ENCODE measurements at regions not wholly inside any gene's neighbourhood (a gene's known extent, or its start where the extent isn't known, plus 50 kb on each side); places are given as distances from the start of the nearest gene placed in this dataset.
A peak's percentile ranks its signal among the peaks of the same experiment; 100 is the strongest.

DNA sequence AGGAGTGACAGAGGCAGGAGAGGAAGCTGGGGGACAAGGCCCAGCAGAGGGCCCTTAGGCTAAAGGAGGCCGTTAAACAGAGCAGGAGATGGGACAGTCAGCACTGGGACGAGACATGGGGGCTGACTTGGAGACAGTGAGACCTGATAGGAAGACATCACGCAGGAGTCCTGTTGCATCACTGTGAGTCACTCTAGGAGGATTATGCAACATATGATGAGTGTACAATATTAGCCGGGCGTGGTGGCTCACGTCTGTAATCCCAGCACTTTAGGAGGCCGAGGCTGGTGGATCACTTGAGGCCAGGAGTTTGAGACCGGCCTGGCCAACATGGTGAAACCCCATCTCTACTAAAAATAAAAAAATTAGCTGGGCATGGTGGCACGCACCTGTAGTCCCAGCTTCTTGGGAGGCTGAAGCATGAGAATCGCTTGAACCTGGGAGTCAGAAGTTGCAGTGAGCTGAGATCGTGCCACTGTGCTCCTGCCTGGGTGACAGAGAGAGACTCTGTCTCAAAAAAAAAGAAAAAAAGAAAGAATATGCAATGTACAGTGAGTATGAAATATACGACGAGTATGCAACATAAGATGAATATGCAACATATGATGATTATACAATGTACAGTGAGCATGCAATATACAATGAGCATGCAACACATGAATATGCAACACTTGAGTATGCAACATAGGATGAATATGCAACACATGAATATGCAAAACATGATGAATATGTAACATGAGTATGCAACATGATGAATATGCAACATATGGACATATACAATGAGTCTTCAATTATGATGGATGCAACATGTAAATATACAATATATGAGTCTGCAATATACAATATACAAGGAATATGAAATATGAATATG lies 83.3 kb upstream of the ID2 start:
- in situ Hi-C loops (cut with MboI): no loop called here
- no peaks in the 10 kb centered on the region for H3K36me3 ChIP-seq (ENCODE audit: control insufficient read depth, insufficient read depth, low read length)
- peak overlapping the region; percentile 60; the same call in 2 of the 3 replicates for H3K27ac ChIP-seq (ENCODE audit: extremely low read depth, low read depth, low read length)
- ChIA-PET POLR2A (interaction anchor here (0.6 to 1.6 kb wide), 2 partner anchors 66 to 83 kb away, joined by 5 to 8 read pairs; partner anchors contain the start of gene ID2), CTCF (ENCODE audit: low intra/inter-chr PET ratio) (no interaction called here)
- WGBS (ENCODE audit: insufficient coverage, low coverage, missing lambda C conversion rate): 33% methylated on average over 13 of the region's 13 CpGs
- peak; percentile 72 to 81 (median 77) for DNase-seq (ENCODE audit: extremely low read depth in 1 of 4, low spot score in 3 of 4)
- H2AFZ ChIP-seq (ENCODE audit: low read depth, low read length): peak overlapping the region; percentile 32
- intact Hi-C loops (cut with micrococcal nuclease): no loop called here
- no peaks in the 10 kb centered on the region for H4K20me1 ChIP-seq (replicated peaks; ENCODE audit: control insufficient read depth, insufficient read depth, low read length)
- no peak overlapping the region for H3K4me3 ChIP-seq
- H3K4me1 ChIP-seq (replicated peaks in 1 of 2; ENCODE audit: control insufficient read depth in 2 of 2, insufficient read depth in 2 of 2, low read length in 2 of 2): peaks cover 8 to 13% of the 10 kb centered on the region in 2 experiments; a peak in 4 of 5 replicates
- no peaks in the 10 kb centered on the region for H3K79me2 ChIP-seq (ENCODE audit: control insufficient read depth, insufficient read depth, low read length)
- BruUV-seq (replicated peaks): no TSS peak
- H3K27me3 ChIP-seq (ENCODE audit: control insufficient read depth in 2 of 2, insufficient read depth in 2 of 2, low read length in 2 of 2): peaks cover 4 to 23% of the 10 kb centered on the region in 2 experiments; a peak in 3 of 5 replicates
- no peaks in the 10 kb centered on the region for H3K9me1 ChIP-seq (ENCODE audit: control insufficient read depth, insufficient read depth, low read length)
- peak; percentile 94 for ATAC-seq
- FAIRE-seq: peak; percentile 92
- peak overlapping the region; percentile 5 to 66; a peak in 2 of 4 replicates for H3K9ac ChIP-seq (ENCODE audit: insufficient read depth in 1 of 2, low read depth in 2 of 2, low read length in 2 of 2)
- peak overlapping the region; percentile 53; the same call in 1 of the 2 replicates for H3K4me2 ChIP-seq (ENCODE audit: insufficient read depth, low read length)
- H3K9me3 ChIP-seq (replicated peaks; ENCODE audit: control insufficient read depth, insufficient read depth, low read depth, low read length): no peaks in the 10 kb centered on the region
- TF ChIP-seq ZEB2 (IDR thresholded peaks at IDR 0.05) (peak; percentile 85), SMARCC2 (IDR thresholded peaks at IDR 0.05; ENCODE audit: low read depth) (peak; percentile 88), POLR2H (tag; IDR thresholded peaks at IDR 0.05; ENCODE audit: low read depth) (no peak), KLF13 (tag; IDR thresholded peaks at IDR 0.05; ENCODE audit: borderline replicate concordance, low read depth) (no peak), SMAD4 (CRISPR knock-in tag; conservative IDR thresholded peaks at IDR 0.05) (peak; percentile 96), FOS (IDR thresholded peaks at IDR 0.05; ENCODE audit: extremely low read depth, insufficient read length) (peak; percentile 73), TRIM24 (IDR thresholded peaks at IDR 0.05) (peak; percentile 97 to 98), BACH1 (tag; IDR thresholded peaks at IDR 0.05) (0 out of 2 replicates have a peak, but pooled peaks have one; percentile 17), NFE2 (IDR thresholded peaks at IDR 0.05; ENCODE audit: low read depth) (peak; percentile 95), LEF1 (IDR thresholded peaks at IDR 0.05) (peak; percentile 64; the same call in 1 of the 2 replicates)
- TF ChIP-seq, protein P1, sequence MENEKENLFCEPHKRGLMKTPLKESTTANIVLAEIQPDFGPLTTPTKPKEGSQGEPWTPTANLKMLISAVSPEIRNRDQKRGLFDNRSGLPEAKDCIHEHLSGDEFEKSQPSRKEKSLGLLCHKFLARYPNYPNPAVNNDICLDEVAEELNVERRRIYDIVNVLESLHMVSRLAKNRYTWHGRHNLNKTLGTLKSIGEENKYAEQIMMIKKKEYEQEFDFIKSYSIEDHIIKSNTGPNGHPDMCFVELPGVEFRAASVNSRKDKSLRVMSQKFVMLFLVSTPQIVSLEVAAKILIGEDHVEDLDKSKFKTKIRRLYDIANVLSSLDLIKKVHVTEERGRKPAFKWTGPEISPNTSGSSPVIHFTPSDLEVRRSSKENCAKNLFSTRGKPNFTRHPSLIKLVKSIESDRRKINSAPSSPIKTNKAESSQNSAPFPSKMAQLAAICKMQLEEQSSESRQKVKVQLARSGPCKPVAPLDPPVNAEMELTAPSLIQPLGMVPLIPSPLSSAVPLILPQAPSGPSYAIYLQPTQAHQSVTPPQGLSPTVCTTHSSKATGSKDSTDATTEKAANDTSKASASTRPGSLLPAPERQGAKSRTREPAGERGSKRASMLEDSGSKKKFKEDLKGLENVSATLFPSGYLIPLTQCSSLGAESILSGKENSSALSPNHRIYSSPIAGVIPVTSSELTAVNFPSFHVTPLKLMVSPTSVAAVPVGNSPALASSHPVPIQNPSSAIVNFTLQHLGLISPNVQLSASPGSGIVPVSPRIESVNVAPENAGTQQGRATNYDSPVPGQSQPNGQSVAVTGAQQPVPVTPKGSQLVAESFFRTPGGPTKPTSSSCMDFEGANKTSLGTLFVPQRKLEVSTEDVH (IDR thresholded peaks at IDR 0.05; ENCODE audit: low read depth, partially characterized antibody): peak; percentile 29
- TF ChIP-seq, protein P2, sequence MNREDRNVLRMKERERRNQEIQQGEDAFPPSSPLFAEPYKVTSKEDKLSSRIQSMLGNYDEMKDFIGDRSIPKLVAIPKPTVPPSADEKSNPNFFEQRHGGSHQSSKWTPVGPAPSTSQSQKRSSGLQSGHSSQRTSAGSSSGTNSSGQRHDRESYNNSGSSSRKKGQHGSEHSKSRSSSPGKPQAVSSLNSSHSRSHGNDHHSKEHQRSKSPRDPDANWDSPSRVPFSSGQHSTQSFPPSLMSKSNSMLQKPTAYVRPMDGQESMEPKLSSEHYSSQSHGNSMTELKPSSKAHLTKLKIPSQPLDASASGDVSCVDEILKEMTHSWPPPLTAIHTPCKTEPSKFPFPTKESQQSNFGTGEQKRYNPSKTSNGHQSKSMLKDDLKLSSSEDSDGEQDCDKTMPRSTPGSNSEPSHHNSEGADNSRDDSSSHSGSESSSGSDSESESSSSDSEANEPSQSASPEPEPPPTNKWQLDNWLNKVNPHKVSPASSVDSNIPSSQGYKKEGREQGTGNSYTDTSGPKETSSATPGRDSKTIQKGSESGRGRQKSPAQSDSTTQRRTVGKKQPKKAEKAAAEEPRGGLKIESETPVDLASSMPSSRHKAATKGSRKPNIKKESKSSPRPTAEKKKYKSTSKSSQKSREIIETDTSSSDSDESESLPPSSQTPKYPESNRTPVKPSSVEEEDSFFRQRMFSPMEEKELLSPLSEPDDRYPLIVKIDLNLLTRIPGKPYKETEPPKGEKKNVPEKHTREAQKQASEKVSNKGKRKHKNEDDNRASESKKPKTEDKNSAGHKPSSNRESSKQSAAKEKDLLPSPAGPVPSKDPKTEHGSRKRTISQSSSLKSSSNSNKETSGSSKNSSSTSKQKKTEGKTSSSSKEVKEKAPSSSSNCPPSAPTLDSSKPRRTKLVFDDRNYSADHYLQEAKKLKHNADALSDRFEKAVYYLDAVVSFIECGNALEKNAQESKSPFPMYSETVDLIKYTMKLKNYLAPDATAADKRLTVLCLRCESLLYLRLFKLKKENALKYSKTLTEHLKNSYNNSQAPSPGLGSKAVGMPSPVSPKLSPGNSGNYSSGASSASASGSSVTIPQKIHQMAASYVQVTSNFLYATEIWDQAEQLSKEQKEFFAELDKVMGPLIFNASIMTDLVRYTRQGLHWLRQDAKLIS (CRISPR knock-in tag; IDR thresholded peaks at IDR 0.05): no peak
- TF ChIP-seq, protein P3, sequence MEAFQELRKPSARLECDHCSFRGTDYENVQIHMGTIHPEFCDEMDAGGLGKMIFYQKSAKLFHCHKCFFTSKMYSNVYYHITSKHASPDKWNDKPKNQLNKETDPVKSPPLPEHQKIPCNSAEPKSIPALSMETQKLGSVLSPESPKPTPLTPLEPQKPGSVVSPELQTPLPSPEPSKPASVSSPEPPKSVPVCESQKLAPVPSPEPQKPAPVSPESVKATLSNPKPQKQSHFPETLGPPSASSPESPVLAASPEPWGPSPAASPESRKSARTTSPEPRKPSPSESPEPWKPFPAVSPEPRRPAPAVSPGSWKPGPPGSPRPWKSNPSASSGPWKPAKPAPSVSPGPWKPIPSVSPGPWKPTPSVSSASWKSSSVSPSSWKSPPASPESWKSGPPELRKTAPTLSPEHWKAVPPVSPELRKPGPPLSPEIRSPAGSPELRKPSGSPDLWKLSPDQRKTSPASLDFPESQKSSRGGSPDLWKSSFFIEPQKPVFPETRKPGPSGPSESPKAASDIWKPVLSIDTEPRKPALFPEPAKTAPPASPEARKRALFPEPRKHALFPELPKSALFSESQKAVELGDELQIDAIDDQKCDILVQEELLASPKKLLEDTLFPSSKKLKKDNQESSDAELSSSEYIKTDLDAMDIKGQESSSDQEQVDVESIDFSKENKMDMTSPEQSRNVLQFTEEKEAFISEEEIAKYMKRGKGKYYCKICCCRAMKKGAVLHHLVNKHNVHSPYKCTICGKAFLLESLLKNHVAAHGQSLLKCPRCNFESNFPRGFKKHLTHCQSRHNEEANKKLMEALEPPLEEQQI (IDR thresholded peaks at IDR 0.05): no peak

Data from K562 (cell line).